LoVo (cell line): ENCODE measurements at regions not wholly inside any gene's neighbourhood (a gene's known extent, or its start where the extent isn't known, plus 50 kb on each side); places are given as distances from the start of the nearest gene placed in this dataset.
A peak's percentile ranks its signal among the peaks of the same experiment; 100 is the strongest.
"Not testable (repeated sequence)": the region's sequence is repeated elsewhere in the genome, so short reads cannot be mapped to it uniquely, and the experiment has no call there.

Source experiments
- DNase-seq: peaks from one replicate; pipeline ENCODE4 v3.0.0-alpha.2; 2016; ENCODE audit warnings: low spot score

DNA sequence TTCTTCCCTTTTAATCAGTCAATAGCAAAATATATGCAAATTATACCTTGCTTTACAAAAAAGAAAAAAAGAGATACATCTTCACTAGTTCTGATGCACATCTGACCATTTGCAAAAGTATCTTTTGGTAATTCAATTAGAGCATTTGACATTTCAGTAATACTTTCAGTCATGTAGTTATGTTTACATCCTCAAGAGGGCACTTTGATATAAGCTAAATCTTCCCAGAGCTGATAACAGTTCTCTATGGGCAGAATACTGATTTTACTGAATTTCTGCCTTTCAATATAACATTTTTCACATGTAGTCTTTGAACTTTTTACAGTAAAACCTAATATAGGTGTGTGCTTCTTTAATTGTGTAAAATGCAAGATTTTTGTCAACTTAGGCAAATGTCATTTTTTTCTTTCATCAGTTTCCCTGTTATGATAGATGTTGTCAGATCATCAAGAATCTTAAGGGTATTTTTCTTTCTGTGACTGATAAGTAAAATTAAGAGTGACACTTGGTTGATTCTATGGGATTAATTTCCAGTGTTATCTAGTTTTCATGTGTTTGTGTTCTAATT lies 703.5 kb upstream of the SEMA3D start:
- DNase-seq: peak; percentile 76

DNA sequence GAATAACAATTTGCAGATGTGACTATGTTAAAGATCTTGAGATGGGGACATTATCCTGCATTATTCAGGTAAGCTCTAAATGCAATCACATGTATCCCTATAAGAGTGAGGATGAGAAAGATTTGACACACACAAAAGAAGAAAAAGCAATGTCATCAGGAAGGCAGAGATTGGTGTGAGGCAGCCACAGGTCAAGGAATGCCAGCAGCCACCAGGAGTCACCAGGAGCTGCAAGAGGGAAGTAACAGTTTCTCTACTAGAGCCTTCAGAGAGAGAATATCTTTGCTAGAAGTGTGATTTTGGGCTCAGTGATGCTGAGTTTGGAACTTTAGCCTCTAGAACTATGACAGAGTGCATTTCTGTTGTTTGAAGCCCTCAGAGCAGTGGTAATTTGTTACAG lies 700.3 kb upstream of the SEMA3D start:
- DNase-seq: no peak

GRCh38 chr7:85882335-85882734 lies 695.5 kb upstream of the SEMA3D start:
- no peak for DNase-seq

- DNase-seq: no peak
These were observed 688.5 kb upstream of the SEMA3D start for GRCh38 chr7:85875398-85875797.

DNA sequence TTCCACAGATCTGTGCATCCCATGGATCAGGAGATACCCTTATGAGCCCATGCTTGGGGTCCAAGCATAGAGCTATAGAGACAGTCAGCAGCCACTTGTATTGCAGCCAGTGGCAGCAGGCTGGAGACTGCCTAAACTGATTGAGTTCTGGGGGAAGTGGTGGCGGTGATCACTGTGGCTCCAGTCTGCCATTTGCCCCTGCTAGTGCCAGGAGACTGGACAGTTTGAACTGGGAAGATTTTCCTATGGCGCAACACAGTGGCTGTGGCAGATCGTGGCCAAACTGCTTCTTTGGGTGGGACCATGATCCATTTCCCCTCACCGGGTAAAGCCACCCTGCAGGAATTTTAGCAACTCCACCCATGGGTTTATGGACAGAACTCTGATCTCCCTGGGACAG lies 679.7 kb upstream of the SEMA3D start:
- no peak for DNase-seq

DNA sequence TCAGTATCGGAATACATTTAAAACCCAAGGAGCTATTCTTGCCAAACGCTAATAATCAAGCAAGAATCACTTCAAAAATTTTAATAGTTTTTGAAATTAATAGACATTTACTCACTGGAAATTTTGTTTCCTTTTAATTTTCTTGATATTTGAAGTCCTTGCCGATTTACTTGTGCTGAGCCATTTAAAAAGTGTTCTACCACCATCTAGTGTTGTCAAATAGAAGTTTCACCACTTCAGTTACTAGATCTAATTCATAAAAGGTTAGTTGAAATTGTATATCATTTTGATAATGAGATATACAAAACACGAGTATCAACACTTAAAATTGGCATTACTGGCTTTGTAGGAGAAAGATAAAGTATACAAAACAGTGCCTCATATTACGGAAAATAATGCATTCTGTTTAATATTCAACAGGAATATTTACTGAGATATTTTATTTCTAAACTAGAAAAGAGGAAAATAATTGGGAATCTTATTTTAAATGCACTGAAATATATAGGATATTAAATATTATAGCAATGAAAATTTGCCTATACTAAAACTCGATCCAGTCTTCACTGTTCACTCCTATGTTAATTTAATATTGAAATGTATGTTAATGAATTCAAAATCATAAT lies 664.8 kb upstream of the SEMA3D start:
- peak; percentile 68 for DNase-seq

DNA sequence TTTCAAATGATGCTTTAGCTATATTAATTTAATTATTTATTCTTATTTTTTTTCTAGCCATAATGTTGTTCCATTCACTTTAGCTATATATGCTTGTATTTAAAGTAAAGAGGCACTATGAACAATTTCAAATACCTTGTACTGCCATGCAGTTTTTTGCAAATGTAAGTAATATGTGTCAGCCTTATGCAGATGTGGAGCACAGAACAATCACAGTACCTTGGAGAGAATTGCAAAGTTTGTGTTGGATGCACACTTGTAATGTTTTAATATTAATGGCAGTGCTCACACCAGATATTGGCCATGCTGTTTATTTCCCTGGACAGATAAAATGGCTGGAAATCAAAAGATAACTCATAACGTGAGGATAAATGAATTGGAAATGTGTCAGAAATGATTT lies 663.5 kb upstream of the SEMA3D start:
- no peak for DNase-seq

GRCh38 chr7:85840554-85840953 lies 653.7 kb upstream of the SEMA3D start:
- no peak for DNase-seq

GRCh38 chr7:85833066-85833465 lies 646.2 kb upstream of the SEMA3D start:
- DNase-seq: no peak

GRCh38 chr7:85830982-85831381 lies 644.1 kb upstream of the SEMA3D start:
- no peak for DNase-seq

DNA sequence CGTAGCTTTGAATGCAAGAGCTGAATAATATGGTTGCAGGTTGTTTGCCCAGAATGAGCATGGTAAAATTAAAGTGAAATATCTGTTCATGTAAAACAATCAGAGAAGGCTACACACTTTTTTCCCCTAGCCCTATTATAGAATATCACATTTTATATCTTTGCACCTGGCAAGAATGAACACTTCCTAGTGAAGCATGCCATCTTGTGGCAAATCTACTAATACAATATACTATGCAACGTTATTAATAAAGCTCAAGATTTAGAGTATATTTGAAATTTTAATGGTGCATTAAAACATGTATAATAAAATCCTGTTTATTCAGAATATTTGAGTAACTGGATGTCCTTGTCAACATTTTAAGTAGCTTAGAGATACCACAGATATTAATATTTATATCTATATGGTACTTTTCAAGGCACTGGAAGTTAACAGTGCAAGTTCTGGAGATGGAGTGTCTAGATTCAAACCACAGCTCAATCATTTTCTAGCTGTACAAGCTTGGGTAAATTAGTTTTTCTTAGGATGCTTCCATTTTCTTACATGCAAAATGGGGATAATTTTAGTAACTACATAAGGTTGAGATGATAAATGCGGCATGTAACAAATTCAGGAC lies 643.1 kb upstream of the SEMA3D start:
- DNase-seq: peak; percentile 20

- no peak for DNase-seq
These were observed 642.3 kb upstream of the SEMA3D start for GRCh38 chr7:85829176-85829575.

DNA sequence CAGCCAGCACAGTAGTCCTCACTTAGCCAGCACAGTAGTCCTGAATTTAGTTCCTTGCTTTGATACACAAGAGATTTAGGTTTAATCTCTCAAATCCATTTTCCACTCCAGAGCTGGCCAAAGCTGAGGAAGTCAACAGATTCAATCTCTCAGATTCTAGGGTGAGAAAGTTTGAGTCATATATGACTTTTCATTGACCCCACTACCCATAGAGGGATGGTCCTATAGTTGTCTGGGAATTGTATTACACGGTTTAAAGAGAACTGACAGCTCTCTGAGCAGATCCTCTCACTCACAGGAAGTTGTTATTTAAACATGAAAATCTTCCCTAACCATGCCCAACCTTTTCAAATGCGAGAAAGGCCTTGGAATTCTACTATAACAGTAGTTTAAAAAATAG lies 641.8 kb upstream of the SEMA3D start:
- no peak for DNase-seq

DNA sequence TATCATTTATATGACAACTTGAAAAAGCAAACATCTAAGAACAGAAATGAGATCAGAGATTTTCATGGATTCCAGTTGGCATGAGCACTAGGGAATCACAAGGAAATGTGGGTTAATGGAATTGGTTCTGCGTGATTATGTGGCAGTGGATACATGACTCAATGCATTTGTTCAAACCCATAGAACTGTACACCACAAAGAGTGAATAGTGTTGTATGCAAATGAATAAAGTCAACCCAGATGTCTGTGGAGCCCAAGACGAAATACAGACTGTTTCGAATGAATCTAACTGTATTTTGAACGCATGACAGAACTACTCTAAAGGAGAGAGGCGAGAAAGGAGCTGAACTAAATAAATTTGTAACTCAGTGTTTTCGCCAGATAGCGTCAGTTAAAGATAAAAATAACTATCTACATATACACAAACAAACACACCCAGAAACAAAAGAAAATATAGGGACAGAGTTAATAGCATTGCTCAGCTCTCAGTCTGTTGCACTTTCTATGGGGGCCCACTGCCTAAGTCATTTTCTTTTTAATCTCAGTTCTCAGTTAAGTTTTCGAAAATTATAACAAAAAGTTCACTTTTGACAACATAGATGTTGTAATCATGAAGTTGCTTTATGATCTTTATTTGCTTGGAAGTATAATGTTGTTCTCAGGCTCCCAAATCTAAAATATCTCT lies 636.7 kb upstream of the SEMA3D start:
- no peak for DNase-seq

GRCh38 chr7:85821926-85822325 lies 635.1 kb upstream of the SEMA3D start:
- DNase-seq: no peak

GRCh38 chr7:85820702-85821443 lies 634.0 kb upstream of the SEMA3D start:
- DNase-seq: no peak

DNA sequence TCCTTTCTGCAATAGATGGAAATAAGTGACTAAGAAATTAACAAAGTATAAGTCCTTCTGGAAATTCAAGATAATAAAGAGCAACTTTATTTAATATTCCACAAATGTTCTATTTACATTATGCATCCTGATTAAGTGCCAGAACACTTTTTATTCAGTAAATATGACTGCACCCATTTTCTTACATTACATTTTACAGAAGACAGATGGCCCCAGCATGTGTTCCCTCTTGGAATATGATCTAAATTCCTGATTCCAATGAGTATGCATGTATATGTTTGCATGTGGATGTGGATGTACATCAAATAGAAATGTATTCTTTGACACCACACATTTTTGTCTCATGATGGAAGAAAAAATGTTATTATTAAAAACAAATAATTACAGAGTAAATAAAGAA lies 628.7 kb upstream of the SEMA3D start:
- no peak for DNase-seq

DNA sequence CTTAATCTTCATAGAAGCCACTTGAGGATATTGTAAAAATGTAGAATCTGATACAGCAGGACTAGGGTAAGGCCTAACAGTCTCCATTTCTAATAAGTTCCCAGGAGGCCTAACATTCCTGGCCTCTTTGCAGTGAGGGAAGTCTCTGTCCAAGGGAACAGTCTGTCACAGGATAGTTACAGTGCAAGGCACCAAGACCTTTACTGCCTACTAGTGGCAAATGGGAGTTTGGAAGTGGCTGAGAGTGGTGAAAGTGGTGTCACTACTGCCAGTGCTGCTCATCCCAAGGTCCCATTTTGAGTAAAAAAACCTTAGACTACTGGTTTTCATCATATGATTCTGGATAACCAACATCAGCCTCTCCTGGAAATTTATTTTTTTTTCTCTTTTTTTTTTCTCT lies 619.5 kb upstream of the SEMA3D start:
- DNase-seq: no peak

- DNase-seq: no peak
These were observed 618.8 kb upstream of the SEMA3D start for GRCh38 chr7:85805656-85806055.

DNA sequence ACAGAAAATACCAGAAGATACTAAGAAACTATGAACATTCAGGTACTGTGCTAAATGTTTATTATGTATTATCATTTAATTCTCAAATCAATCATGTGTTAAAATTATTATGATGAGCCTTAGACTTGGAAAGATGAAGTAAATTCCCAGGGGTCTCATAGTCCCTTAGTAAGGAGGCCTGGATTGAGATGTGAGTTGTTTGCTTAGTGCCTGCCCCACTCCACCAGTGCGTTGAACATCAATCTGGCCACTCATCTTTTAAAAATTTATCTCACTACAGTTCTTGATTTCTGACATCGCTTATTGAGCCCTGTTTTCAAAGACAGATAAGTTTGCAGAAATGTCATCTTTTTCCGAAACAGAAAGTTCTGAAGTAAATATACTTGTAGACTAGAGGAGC lies 618.4 kb upstream of the SEMA3D start:
- DNase-seq: no peak

- no peak for DNase-seq
These were observed 615.4 kb upstream of the SEMA3D start for GRCh38 chr7:85802211-85802610.

- no peak for DNase-seq
These were observed 610.1 kb upstream of the SEMA3D start for GRCh38 chr7:85796956-85797355.

GRCh38 chr7:85791098-85791497 lies 604.2 kb upstream of the SEMA3D start:
- DNase-seq: not testable (repeated sequence)
